ENCODE measurements at regions not wholly inside any gene's neighbourhood (a gene's known extent, or its start where the extent isn't known, plus 50 kb on each side); places are given as distances from the start of the nearest gene placed in this dataset.

DNA sequence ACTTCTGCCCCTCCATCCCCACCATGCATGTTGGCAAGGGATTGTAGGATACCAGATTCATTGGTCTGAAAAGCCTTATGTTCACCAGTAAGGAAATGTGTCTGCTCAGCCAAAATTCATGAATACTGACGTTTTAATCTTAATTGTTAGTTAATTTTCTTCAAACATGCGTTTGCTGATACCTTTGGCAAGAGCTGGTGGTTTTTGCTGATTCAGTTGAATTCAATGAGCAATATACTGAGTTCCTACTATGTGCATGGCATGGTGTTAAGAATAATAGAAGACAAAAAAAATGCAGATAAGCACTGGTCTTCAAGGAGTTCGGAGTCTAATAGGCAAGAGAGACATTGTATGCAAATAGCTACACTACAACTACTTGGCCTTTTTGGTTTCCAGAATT lies 811.6 kb downstream of the BCL11A start:
- no peak for TF ChIP-seq ARNT (IDR thresholded peaks at IDR 0.05)
- TF ChIP-seq SP1 (IDR thresholded peaks at IDR 0.05), result no peak
- TF ChIP-seq FOXM1 (IDR thresholded peaks at IDR 0.05; ENCODE audit: borderline replicate concordance), result no peak
- no peak for TF ChIP-seq HDGF (IDR thresholded peaks at IDR 0.05; ENCODE audit: borderline replicate concordance)
- no peak for TF ChIP-seq LEF1 (IDR thresholded peaks at IDR 0.05; ENCODE audit: borderline replicate concordance)
- TF ChIP-seq ELF4 (IDR thresholded peaks at IDR 0.05), result no peak
- TF ChIP-seq TARDBP (IDR thresholded peaks at IDR 0.05), result no peak
- no peak for TF ChIP-seq FOXA1 (IDR thresholded peaks at IDR 0.05)
- no peak for TF ChIP-seq SUZ12 (IDR thresholded peaks at IDR 0.05)
- TF ChIP-seq CTBP1 (IDR thresholded peaks at IDR 0.05; ENCODE audit: borderline replicate concordance), result no peak
- no peak for TF ChIP-seq ZNF384 (IDR thresholded peaks at IDR 0.05)
- no peak for TF ChIP-seq NFRKB (IDR thresholded peaks at IDR 0.05)
- no peak for TF ChIP-seq BHLHE40 (IDR thresholded peaks at IDR 0.05; ENCODE audit: borderline replicate concordance)
- TF ChIP-seq FOXK2 (IDR thresholded peaks at IDR 0.05), result no peak

Measured in HEK293T (cell line).